Prostate gland (tissue), 1 donor: ENCODE measurements at regions not wholly inside any gene's neighbourhood (a gene's known extent, or its start where the extent isn't known, plus 50 kb on each side); places are given as distances from the start of the nearest gene placed in this dataset.

Experiments used
- POLR2A ChIP-seq: fragments of 450-650 bp; IDR thresholded peaks from one replicate; pipeline ENCODE4 v1.6.1; 2016; ENCODE audit warnings: antibody characterized with exemption, mild to moderate bottlenecking
- POLR2AphosphoS5 ChIP-seq: sonication (generic); formaldehyde crosslinking; IDR thresholded peaks from one replicate; pipeline ENCODE4 v1.6.1; 2017; ENCODE audit warnings: antibody characterized with exemption

- no peak for TF ChIP-seq POLR2AphosphoS5
- TF ChIP-seq POLR2A, result no peak
These were observed 50.6 kb upstream of the PDE5A start for GRCh38 chr4:119679251-119679650.
